Smooth muscle cell (in vitro differentiated cells): ENCODE measurements at regions not wholly inside any gene's neighbourhood (a gene's known extent, or its start where the extent isn't known, plus 50 kb on each side); places are given as distances from the start of the nearest gene placed in this dataset.

ENCODE experiments used
- DNase-seq: peaks from one replicate; lab custom pipeline; 2025; ENCODE audit not compliant: unreplicated experiment; lab: John Stamatoyannopoulos, UW
- H2AFZ ChIP-seq: fragments of 200-600 bp; sonication (generic); 2 replicates; pipeline ENCODE4 v1.6.0; 2016; ENCODE audit warnings: antibody characterized with exemption, low read depth, mild to moderate bottlenecking
- H3F3A ChIP-seq: fragments of 200-600 bp; sonication (generic); 2 replicates; pipeline ENCODE4 v1.6.0; 2017; ENCODE audit warnings: antibody characterized with exemption, low read depth
- H3K27ac ChIP-seq: fragments of 200-600 bp; sonication (generic); 2 replicates; pipeline ENCODE4 v1.5.1; 2016; ENCODE audit warnings: low read depth, mild to moderate bottlenecking
- H3K27me3 ChIP-seq: fragments of 200-600 bp; sonication (generic); 2 replicates; pipeline ENCODE4 v1.6.1; 2016; ENCODE audit warnings: low read depth, mild to moderate bottlenecking
- H3K36me3 ChIP-seq: fragments of 200-600 bp; sonication (generic); 2 replicates; pipeline ENCODE4 v1.5.1; 2016; ENCODE audit warnings: low read depth
- H3K4me1 ChIP-seq: fragments of 200-600 bp; sonication (generic); 2 replicates; pipeline ENCODE4 v1.5.1; 2016; ENCODE audit warnings: low read depth
- H3K4me2 ChIP-seq: fragments of 200-600 bp; sonication (generic); 2 replicates; pipeline ENCODE4 v1.6.0; 2016; ENCODE audit warnings: mild to moderate bottlenecking
- H3K4me3 ChIP-seq: fragments of 200-600 bp; sonication (generic); 2 replicates; pipeline ENCODE4 v1.5.1; 2016; ENCODE audit warnings: mild to moderate bottlenecking
- H3K79me2 ChIP-seq: fragments of 200-600 bp; sonication (generic); 2 replicates; pipeline ENCODE4 v1.6.0; 2016; ENCODE audit warnings: low read depth, mild to moderate bottlenecking
- H3K9ac ChIP-seq: fragments of 200-600 bp; sonication (generic); 2 replicates; pipeline ENCODE4 v1.6.0; 2016; ENCODE audit warnings: low read depth
- H3K9me3 ChIP-seq: fragments of 200-600 bp; sonication (generic); replicated peaks from 2 replicates; pipeline ENCODE4 v1.5.1; 2016; ENCODE audit warnings: low read depth
- H4K20me1 ChIP-seq: fragments of 200-600 bp; sonication (generic); 2 replicates; pipeline ENCODE4 v1.6.0; 2016; ENCODE audit warnings: low read depth
- CTCF ChIP-seq: fragments of 200-600 bp; sonication (generic); IDR thresholded peaks from 2 replicates; pipeline ENCODE4 v1.5.1; 2017; ENCODE audit warnings: borderline replicate concordance, mild to moderate bottlenecking, antibody characterized with exemption; ENCODE audit not compliant: insufficient read depth, poor library complexity, severe bottlenecking
- WGBS: methylation state at CpG from one replicate; pipeline ENCODE4 v1.1.7; 2016; ENCODE audit warnings: low lambda C conversion rate; 5-methylcytosine and 5-hydroxymethylcytosine counted together

GRCh38 chr11:110032259-110032658 lies 60.9 kb upstream of the ZC3H12C start:
- H3K4me2 ChIP-seq: no peak overlapping the region
- H3K27ac ChIP-seq: no peak overlapping the region
- H3K79me2 ChIP-seq: no peaks in the 10 kb centered on the region
- H4K20me1 ChIP-seq: no peaks in the 10 kb centered on the region
- H3K4me1 ChIP-seq: no peaks in the 10 kb centered on the region
- H3K9ac ChIP-seq: no peak overlapping the region
- 86% methylated on average over 5 of the region's 5 CpGs for WGBS
- no peaks in the 10 kb centered on the region for H3K9me3 ChIP-seq
- no peak overlapping the region for H3K4me3 ChIP-seq
- no peak overlapping the region for H2AFZ ChIP-seq
- H3K36me3 ChIP-seq: no peaks in the 10 kb centered on the region
- no peaks in the 10 kb centered on the region for H3F3A ChIP-seq
- no peak for DNase-seq
- H3K27me3 ChIP-seq: no peaks in the 10 kb centered on the region
- no peak for TF ChIP-seq CTCF

GRCh38 chr11:110032957-110033570 lies 60.1 kb upstream of the ZC3H12C start:
- Histone ChIP-seq H3K27me3 (no peaks in the 10 kb centered on the region), H3K36me3 (no peaks in the 10 kb centered on the region), H3K79me2 (no peaks in the 10 kb centered on the region), H3K4me3 (no peak overlapping the region), H3K9ac (no peak overlapping the region), H3K9me3 (no peaks in the 10 kb centered on the region), H2AFZ (no peak overlapping the region), H3F3A (no peaks in the 10 kb centered on the region), H3K27ac (no peak overlapping the region), H4K20me1 (no peaks in the 10 kb centered on the region), H3K4me2 (no peak overlapping the region), H3K4me1 (no peaks in the 10 kb centered on the region)
- TF ChIP-seq CTCF: no peak
- no peak for DNase-seq
- WGBS: 72% methylated on average over 1 of the region's 1 CpG

DNA sequence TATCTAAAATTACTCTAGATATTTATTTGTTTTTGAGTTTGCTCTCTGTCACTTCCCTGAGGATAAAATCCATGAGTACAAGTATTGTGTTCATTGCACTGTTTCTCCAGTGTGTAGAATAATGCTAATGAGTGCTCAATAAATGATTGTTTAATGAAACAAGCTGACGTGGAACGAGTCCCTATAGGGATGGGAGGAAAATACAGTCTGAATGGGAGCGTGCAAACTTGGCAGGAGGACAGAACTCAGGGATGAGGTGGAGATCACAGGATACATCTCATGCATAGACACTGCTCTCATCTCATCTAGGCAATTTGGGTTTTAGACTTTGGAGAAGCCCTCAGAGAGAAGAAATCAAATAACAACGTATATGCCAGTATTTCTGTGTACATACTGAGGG lies 58.4 kb upstream of the ZC3H12C start:
- no peaks in the 10 kb centered on the region for H3K9me3 ChIP-seq
- no peak overlapping the region for H3K4me2 ChIP-seq
- no peaks in the 10 kb centered on the region for H3F3A ChIP-seq
- WGBS: 89% methylated on average over 4 of the region's 4 CpGs
- no peak overlapping the region for H3K27ac ChIP-seq
- no peaks in the 10 kb centered on the region for H4K20me1 ChIP-seq
- H2AFZ ChIP-seq: no peak overlapping the region
- no peaks in the 10 kb centered on the region for H3K4me1 ChIP-seq
- H3K27me3 ChIP-seq: no peaks in the 10 kb centered on the region
- no peaks in the 10 kb centered on the region for H3K36me3 ChIP-seq
- no peak for DNase-seq
- no peak for TF ChIP-seq CTCF
- H3K79me2 ChIP-seq: no peaks in the 10 kb centered on the region
- H3K4me3 ChIP-seq: no peak overlapping the region
- H3K9ac ChIP-seq: no peak overlapping the region

- Histone ChIP-seq H3K4me3 (no peak overlapping the region), H3K9ac (no peak overlapping the region), H3K27me3 (no peaks in the 10 kb centered on the region), H3K27ac (no peak overlapping the region), H3K9me3 (no peaks in the 10 kb centered on the region), H3K4me2 (no peak overlapping the region), H2AFZ (no peak overlapping the region), H3K4me1 (no peaks in the 10 kb centered on the region), H4K20me1 (no peaks in the 10 kb centered on the region), H3F3A (no peaks in the 10 kb centered on the region), H3K79me2 (no peaks in the 10 kb centered on the region), H3K36me3 (no peaks in the 10 kb centered on the region)
- WGBS: 52% methylated on average over 2 of the region's 2 CpGs
- TF ChIP-seq CTCF: no peak
- no peak for DNase-seq
Measured at GRCh38 chr11:110035357-110035756, 57.8 kb upstream of the ZC3H12C start.
